ENCODE measurements at regions not wholly inside any gene's neighbourhood (a gene's known extent, or its start where the extent isn't known, plus 50 kb on each side); places are given as distances from the start of the nearest gene placed in this dataset.

GRCh38 chr2:57798346-57798745, 248.3 kb upstream of the VRK2 start (continued):
- TF ChIP-seq CHD7 (IDR thresholded peaks at IDR 0.05; ENCODE audit: insufficient replicate concordance, low read length) (no peak), CREB1 (IDR thresholded peaks at IDR 0.05) (no peak), SRF (IDR thresholded peaks at IDR 0.05; ENCODE audit: low read depth, low read length) (no peak), TCF12 (IDR thresholded peaks at IDR 0.05; ENCODE audit: low read depth, low read length) (no peak), SIX5 (IDR thresholded peaks at IDR 0.05; ENCODE audit: low read depth, low read length) (no peak), POLR2AphosphoS5 (IDR thresholded peaks at IDR 0.05; ENCODE audit: low read depth, low read length) (no peak), ATF2 (IDR thresholded peaks at IDR 0.05; ENCODE audit: low read length) (no peak), SP1 (IDR thresholded peaks at IDR 0.05; ENCODE audit: low read depth, low read length) (no peak), HDAC6 (IDR thresholded peaks at IDR 0.05; ENCODE audit: low read depth, low read length) (no peak), TAF1 (IDR thresholded peaks at IDR 0.05; ENCODE audit: low read depth, low read length) (no peak), GTF2F1 (IDR thresholded peaks at IDR 0.05; ENCODE audit: borderline replicate concordance, low read depth, low read length) (no peak), SUZ12 (IDR thresholded peaks at IDR 0.05; ENCODE audit: low read length) (no peak)

Data from H1 (cell line).